Liver (tissue), 3 donors: ENCODE measurements at regions not wholly inside any gene's neighbourhood (a gene's known extent, or its start where the extent isn't known, plus 50 kb on each side); places are given as distances from the start of the nearest gene placed in this dataset.

Source experiments
- FOXA1 ChIP-seq: IDR thresholded peaks from 2 replicates; pipeline ENCODE4 v1.6.1; 2016; ENCODE audit warnings: antibody characterized with exemption
- JUND ChIP-seq, 2 donors: IDR thresholded peaks; 2 replicates each; pipeline ENCODE4 v1.6.1; 2016; ENCODE audit warnings: antibody characterized with exemption in 2 of 2
- RAD21 ChIP-seq, 2 donors: IDR thresholded peaks; 2 replicates each; pipeline ENCODE4 v1.6.1; 2016; ENCODE audit warnings: antibody characterized with exemption in 2 of 2, mild to moderate bottlenecking in 2 of 2
- RXRA ChIP-seq, 2 donors: IDR thresholded peaks; 2 replicates each; pipeline ENCODE4 v1.6.1; 2017 to 2018; ENCODE audit warnings: antibody characterized with exemption in 2 of 2, mild to moderate bottlenecking in 1 of 2
- SP1 ChIP-seq: IDR thresholded peaks from 2 replicates; pipeline ENCODE4 v1.6.1; 2018; ENCODE audit warnings: antibody characterized with exemption, mild to moderate bottlenecking
- YY1 ChIP-seq: IDR thresholded peaks from 2 replicates; pipeline ENCODE4 v1.6.1; 2016; ENCODE audit warnings: antibody characterized with exemption, mild to moderate bottlenecking
- TF ChIP-seq, protein P1 (sequence below): fragments of 150-350 bp; IDR thresholded peaks from 2 replicates; pipeline ENCODE4 v1.5.1; 2017; ENCODE audit warnings: improper control_type of control experiment, low read depth, low read length; ENCODE audit not compliant: missing input control
- TF ChIP-seq, protein P2 (sequence below): IDR thresholded peaks from 2 replicates; pipeline ENCODE4 v1.6.1; 2016; ENCODE audit warnings: antibody characterized with exemption
- TF ChIP-seq, protein P3 (sequence below): IDR thresholded peaks from 2 replicates; pipeline ENCODE4 v1.6.1; 2016; ENCODE audit warnings: antibody characterized with exemption, mild to moderate bottlenecking
- TF ChIP-seq, protein P4 (sequence below): IDR thresholded peaks from 2 replicates; pipeline ENCODE4 v1.6.1; 2016; ENCODE audit warnings: antibody characterized with exemption
- donor health status: healthy.
- donor health status: healthy.

DNA sequence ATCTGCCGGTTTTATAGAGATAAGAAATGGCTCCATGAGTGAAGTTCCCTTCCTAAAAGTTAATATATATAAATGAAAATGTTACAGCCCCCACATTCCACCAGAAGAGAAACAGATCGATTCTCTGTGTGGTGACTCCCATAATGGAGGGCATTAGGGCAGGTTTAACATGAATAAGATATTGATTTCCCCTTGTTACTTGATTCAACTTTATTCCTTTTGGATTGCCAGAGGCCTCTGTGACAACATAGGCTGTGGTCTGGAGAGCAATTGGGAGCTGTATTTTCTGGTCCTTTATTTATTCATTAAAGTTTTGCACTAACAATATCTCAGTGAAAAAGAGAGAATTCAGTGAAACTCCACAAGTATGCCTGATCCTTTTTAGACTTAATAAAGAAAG, 125.2 kb upstream of the CCDC196 start:
- TF ChIP-seq, protein P1, sequence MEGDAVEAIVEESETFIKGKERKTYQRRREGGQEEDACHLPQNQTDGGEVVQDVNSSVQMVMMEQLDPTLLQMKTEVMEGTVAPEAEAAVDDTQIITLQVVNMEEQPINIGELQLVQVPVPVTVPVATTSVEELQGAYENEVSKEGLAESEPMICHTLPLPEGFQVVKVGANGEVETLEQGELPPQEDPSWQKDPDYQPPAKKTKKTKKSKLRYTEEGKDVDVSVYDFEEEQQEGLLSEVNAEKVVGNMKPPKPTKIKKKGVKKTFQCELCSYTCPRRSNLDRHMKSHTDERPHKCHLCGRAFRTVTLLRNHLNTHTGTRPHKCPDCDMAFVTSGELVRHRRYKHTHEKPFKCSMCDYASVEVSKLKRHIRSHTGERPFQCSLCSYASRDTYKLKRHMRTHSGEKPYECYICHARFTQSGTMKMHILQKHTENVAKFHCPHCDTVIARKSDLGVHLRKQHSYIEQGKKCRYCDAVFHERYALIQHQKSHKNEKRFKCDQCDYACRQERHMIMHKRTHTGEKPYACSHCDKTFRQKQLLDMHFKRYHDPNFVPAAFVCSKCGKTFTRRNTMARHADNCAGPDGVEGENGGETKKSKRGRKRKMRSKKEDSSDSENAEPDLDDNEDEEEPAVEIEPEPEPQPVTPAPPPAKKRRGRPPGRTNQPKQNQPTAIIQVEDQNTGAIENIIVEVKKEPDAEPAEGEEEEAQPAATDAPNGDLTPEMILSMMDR, result no peak
- TF ChIP-seq YY1 (peak; percentile 28), FOXA1 (no peak), SP1 (no peak), RXRA (IDR thresholded peaks at IDR 0.05) (no peak), RAD21 (IDR thresholded peaks at IDR 0.05) (no peak), JUND (IDR thresholded peaks at IDR 0.05) (no peak)
- TF ChIP-seq, protein P2, sequence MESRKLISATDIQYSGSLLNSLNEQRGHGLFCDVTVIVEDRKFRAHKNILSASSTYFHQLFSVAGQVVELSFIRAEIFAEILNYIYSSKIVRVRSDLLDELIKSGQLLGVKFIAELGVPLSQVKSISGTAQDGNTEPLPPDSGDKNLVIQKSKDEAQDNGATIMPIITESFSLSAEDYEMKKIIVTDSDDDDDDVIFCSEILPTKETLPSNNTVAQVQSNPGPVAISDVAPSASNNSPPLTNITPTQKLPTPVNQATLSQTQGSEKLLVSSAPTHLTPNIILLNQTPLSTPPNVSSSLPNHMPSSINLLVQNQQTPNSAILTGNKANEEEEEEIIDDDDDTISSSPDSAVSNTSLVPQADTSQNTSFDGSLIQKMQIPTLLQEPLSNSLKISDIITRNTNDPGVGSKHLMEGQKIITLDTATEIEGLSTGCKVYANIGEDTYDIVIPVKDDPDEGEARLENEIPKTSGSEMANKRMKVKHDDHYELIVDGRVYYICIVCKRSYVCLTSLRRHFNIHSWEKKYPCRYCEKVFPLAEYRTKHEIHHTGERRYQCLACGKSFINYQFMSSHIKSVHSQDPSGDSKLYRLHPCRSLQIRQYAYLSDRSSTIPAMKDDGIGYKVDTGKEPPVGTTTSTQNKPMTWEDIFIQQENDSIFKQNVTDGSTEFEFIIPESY, result no peak
- TF ChIP-seq, protein P3, sequence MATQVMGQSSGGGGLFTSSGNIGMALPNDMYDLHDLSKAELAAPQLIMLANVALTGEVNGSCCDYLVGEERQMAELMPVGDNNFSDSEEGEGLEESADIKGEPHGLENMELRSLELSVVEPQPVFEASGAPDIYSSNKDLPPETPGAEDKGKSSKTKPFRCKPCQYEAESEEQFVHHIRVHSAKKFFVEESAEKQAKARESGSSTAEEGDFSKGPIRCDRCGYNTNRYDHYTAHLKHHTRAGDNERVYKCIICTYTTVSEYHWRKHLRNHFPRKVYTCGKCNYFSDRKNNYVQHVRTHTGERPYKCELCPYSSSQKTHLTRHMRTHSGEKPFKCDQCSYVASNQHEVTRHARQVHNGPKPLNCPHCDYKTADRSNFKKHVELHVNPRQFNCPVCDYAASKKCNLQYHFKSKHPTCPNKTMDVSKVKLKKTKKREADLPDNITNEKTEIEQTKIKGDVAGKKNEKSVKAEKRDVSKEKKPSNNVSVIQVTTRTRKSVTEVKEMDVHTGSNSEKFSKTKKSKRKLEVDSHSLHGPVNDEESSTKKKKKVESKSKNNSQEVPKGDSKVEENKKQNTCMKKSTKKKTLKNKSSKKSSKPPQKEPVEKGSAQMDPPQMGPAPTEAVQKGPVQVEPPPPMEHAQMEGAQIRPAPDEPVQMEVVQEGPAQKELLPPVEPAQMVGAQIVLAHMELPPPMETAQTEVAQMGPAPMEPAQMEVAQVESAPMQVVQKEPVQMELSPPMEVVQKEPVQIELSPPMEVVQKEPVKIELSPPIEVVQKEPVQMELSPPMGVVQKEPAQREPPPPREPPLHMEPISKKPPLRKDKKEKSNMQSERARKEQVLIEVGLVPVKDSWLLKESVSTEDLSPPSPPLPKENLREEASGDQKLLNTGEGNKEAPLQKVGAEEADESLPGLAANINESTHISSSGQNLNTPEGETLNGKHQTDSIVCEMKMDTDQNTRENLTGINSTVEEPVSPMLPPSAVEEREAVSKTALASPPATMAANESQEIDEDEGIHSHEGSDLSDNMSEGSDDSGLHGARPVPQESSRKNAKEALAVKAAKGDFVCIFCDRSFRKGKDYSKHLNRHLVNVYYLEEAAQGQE, result no peak
- TF ChIP-seq, protein P4, sequence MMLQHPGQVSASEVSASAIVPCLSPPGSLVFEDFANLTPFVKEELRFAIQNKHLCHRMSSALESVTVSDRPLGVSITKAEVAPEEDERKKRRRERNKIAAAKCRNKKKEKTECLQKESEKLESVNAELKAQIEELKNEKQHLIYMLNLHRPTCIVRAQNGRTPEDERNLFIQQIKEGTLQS, result no peak
